ENCODE measurements at regions not wholly inside any gene's neighbourhood (a gene's known extent, or its start where the extent isn't known, plus 50 kb on each side); places are given as distances from the start of the nearest gene placed in this dataset.

- ChIA-PET POLR2A (ENCODE audit: unreplicated experiment) (no interaction called here), CTCF (no interaction called here)
- Histone ChIP-seq H3K27me3 (ENCODE audit: insufficient read depth, low read depth) (no peaks in the 10 kb centered on the region), H4K20me1 (ENCODE audit: insufficient read depth) (no peaks in the 10 kb centered on the region), H3K9me3 (ENCODE audit: insufficient read depth, low read depth) (no peaks in the 10 kb centered on the region), H3K79me2 (ENCODE audit: low read depth) (no peaks in the 10 kb centered on the region), H3F3A (ENCODE audit: insufficient read depth, low read depth) (no peaks in the 10 kb centered on the region), H3K4me1 (replicated peaks; ENCODE audit: insufficient read depth) (no peaks in the 10 kb centered on the region), H3K27ac (no peak overlapping the region), H2AFZ (no peak overlapping the region), H3K4me2 (no peak overlapping the region), H3K36me3 (ENCODE audit: low read depth) (no peaks in the 10 kb centered on the region), H3K4me3 (no peak overlapping the region), H3K9me2 (ENCODE audit: insufficient read depth) (no peaks in the 10 kb centered on the region)
- BruUV-seq (replicated peaks), result no TSS peak
- intact Hi-C loops (cut with micrococcal nuclease; ENCODE audit: unreplicated experiment), result no loop called here
- DNase-seq, result no peak
- TF ChIP-seq CTCF (conservative IDR thresholded peaks at IDR 0.05) (no peak), EZH2 (IDR thresholded peaks at IDR 0.05; ENCODE audit: low read depth) (no peak)
These were observed 190.3 kb downstream of the RNF144B start for GRCh38 chr6:18577491-18577890.

- Histone ChIP-seq H2AFZ (no peak overlapping the region), H3K27ac (no peak overlapping the region), H3K4me3 (no peak overlapping the region), H3K4me2 (no peak overlapping the region), H3K4me1 (replicated peaks; ENCODE audit: insufficient read depth) (no peaks in the 10 kb centered on the region), H4K20me1 (ENCODE audit: insufficient read depth) (no peaks in the 10 kb centered on the region), H3K36me3 (ENCODE audit: low read depth) (no peaks in the 10 kb centered on the region), H3K79me2 (ENCODE audit: low read depth) (no peaks in the 10 kb centered on the region), H3K9me3 (ENCODE audit: insufficient read depth, low read depth) (no peaks in the 10 kb centered on the region), H3K9me2 (ENCODE audit: insufficient read depth) (no peaks in the 10 kb centered on the region), H3K27me3 (ENCODE audit: insufficient read depth, low read depth) (no peaks in the 10 kb centered on the region), H3F3A (ENCODE audit: insufficient read depth, low read depth) (no peaks in the 10 kb centered on the region)
- intact Hi-C loops (cut with micrococcal nuclease; ENCODE audit: unreplicated experiment), result no loop called here
- no TSS peak for BruUV-seq (replicated peaks)
- DNase-seq, result no peak
- ChIA-PET POLR2A (ENCODE audit: unreplicated experiment) (no interaction called here), CTCF (no interaction called here)
- TF ChIP-seq CTCF (conservative IDR thresholded peaks at IDR 0.05), result no peak
- TF ChIP-seq EZH2 (IDR thresholded peaks at IDR 0.05; ENCODE audit: low read depth), result no peak
These were observed 192.0 kb downstream of the RNF144B start for GRCh38 chr6:18579166-18579565.

GRCh38 chr6:18579869-18580268, 192.7 kb downstream of the RNF144B start:
- DNase-seq, result no peak
- H3K4me2 ChIP-seq, result no peak overlapping the region
- intact Hi-C loops (cut with micrococcal nuclease; ENCODE audit: unreplicated experiment), result no loop called here
- H4K20me1 ChIP-seq (ENCODE audit: insufficient read depth), result no peaks in the 10 kb centered on the region
- no peaks in the 10 kb centered on the region for H3K36me3 ChIP-seq (ENCODE audit: low read depth)
- no peaks in the 10 kb centered on the region for H3F3A ChIP-seq (ENCODE audit: insufficient read depth, low read depth)
- H3K79me2 ChIP-seq (ENCODE audit: low read depth), result no peaks in the 10 kb centered on the region
- no peak overlapping the region for H3K4me3 ChIP-seq
- no TSS peak for BruUV-seq (replicated peaks)
- TF ChIP-seq EZH2 (IDR thresholded peaks at IDR 0.05; ENCODE audit: low read depth) (no peak), CTCF (conservative IDR thresholded peaks at IDR 0.05) (no peak)
- no peaks in the 10 kb centered on the region for H3K27me3 ChIP-seq (ENCODE audit: insufficient read depth, low read depth)
- no peak overlapping the region for H2AFZ ChIP-seq
- POLR2A ChIA-PET (ENCODE audit: unreplicated experiment), result no interaction called here
- H3K4me1 ChIP-seq (replicated peaks; ENCODE audit: insufficient read depth), result no peaks in the 10 kb centered on the region
- no peak overlapping the region for H3K27ac ChIP-seq
- H3K9me3 ChIP-seq (ENCODE audit: insufficient read depth, low read depth), result no peaks in the 10 kb centered on the region
- H3K9me2 ChIP-seq (ENCODE audit: insufficient read depth), result no peaks in the 10 kb centered on the region
- CTCF ChIA-PET, result no interaction called here

Measured in PC-9 (cell line).